NAMALWA (cell line): ENCODE measurements at regions not wholly inside any gene's neighbourhood (a gene's known extent, or its start where the extent isn't known, plus 50 kb on each side); places are given as distances from the start of the nearest gene placed in this dataset.
"Not testable (repeated sequence)": the region's sequence is repeated elsewhere in the genome, so short reads cannot be mapped to it uniquely, and the experiment has no call there.

ENCODE experiments used
- DNase-seq: peaks from one replicate; pipeline ENCODE4 v3.0.0-alpha.2; 2015; ENCODE audit warnings: low spot score

DNA sequence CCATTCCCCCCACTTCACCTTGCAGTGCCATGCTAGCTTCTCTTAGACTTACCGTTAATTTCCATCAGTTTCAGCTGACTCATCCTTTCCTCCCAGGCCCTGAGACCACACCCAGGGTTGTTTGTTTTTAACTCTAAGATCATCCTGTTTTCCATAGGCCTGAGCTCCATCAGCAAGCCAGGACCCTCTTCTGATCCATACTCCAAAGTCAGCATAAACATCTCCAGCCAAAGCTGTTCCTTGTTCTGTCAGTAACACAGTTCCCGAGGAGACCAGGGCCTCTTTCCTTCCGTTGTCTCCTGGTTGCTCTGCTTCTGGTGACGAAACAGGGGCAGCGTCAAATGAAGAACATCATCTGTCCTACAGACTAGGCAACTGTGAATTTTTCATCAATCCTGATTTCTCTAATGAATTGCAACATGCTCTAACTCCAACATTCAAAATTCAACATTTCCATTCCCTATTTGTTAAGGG, 83.8 kb upstream of the HNF1B start:
- no peak for DNase-seq

DNA sequence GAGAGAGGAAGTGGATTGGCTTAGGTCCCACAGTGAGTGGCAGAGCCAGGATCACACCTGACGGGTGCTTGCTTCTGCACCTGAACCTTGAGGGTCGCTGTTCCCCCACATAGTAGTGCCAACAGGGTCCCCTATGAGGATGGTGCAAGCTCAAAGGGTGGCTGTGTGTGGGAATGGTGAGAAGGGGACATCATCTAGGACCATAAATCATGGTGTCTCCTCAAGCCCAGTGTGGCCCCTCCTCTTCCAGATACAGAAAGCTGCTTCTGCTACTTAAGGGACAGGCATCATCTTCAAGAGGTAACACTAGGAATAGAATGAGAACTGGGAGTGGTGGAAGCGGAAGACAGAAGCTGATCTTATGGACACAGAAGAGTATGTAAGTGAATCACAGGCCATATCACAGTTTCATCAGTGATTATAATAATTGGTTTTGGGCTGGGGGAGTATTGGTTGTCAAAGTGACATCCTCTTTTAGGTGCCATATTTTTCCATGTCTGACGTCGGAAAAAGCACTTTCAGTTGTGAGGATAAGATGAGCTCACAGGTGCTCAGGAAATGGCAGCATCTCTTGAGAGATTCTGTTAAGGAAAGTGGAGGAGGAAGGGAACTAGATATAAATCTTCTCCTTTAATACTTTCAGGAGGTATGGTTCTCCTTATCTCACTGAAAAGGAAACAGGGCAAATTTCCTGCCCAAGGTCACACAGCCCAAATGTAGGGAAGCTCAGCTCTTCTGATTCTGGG, 83.2 kb upstream of the HNF1B start:
- no peak for DNase-seq

DNA sequence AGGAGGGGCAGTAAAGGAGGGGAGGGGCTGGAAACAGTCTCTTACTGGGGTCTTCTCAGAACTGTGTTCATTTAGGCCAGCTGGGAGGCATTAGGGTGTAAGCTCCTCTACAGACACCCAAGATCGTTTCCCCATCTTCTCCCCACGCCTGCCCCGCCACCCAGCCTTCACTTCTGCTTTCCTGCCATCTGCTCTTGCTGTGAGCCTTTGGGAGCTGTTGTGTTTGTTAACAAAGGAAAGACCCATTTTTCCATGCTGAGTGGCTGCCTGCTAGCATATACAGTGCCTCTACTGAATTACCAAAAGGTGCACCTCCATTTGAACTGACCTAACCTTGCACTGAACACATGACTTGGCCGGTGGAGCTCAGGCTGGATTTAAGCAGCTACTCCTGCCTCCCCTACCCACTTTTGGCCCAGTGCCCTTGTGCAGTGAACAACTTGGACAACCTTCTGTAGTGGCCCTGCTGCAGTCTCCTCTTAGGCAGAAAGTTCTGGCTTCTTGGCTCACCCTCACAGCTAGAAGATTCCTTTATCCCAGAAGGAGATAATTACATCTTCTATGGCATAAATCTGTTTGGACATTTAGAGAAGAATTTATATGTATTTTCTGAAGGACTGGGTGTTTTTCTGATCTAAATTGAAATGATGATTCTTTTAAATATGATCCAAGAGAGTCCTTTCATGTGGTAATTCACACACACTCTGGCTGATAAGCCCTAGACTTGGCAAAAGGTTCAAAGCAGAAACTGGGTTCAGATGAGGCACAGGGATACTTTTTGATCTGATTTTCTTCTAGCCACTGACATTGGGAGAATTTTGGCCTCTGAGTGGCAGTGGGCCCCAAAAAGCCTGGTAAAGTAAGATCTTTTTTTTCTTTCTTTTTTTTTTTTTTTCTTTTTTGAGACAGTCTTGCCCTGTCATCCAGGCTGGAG, 81.9 kb upstream of the HNF1B start:
- peak; percentile 76 for DNase-seq

DNA sequence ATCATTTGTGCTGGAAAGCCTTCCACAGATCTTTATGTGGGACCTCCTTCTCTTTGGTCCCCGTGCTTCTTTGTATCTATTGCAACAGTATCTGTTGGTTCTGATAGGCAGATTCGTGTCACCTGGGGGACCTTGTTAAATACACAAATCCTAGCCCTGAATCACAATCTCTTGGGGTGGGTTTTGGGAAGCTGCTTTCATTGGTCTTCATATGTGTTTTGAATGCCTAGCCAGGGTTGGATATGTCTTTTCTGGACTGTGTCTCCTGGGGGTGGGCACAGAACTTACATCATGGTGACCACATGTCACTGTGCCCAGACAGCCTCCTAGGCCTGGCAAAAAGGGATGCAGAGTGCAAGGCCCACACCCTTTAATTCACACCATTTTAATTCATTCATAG, 81.0 kb upstream of the HNF1B start:
- DNase-seq: peak; percentile 31

DNA sequence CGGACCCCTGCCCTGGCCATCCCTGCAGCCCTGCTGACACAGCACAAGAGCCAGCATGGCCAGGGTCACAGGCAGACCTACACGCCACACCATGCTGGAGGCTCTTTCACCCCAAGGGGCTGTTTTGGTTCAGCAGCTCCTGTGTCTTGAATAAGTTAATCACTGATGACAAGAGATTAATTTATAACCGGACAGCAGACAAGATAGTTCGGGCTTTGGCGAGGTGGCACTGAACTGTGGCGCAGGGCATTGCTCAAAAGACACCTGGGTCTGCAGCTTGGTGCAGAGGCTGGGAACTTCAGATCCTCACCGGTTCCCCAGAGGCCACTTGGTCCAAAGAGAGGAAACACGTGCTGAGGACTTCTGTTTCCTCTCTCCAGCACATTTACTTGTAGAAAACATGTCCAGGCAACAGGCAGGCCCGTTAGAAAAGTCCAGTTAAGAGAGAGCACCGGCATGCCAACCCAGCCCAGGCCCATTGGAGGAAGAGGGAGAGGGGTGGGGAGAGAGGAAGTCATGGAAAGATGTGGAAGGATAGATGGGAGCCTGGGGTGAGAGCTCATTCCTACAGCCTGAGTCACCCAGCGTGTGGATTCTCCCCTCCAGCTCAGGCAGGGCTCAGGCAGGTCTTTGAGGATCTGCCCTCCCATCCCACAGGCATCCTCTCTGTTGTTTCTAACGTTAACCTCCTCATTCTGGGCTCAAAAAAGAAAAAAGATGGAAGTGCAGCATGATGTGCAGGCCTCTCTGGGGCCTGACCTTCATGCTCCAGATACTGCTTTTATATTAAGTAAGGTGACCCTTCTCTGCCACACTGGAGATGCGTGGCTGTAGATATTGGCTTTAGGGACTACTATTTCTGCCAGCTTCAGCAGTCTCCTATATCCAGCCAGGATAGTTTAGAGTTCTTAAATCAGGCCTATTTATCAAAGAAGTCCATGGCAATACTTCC, 80.0 kb upstream of the HNF1B start:
- peak; percentile 69 for DNase-seq

DNA sequence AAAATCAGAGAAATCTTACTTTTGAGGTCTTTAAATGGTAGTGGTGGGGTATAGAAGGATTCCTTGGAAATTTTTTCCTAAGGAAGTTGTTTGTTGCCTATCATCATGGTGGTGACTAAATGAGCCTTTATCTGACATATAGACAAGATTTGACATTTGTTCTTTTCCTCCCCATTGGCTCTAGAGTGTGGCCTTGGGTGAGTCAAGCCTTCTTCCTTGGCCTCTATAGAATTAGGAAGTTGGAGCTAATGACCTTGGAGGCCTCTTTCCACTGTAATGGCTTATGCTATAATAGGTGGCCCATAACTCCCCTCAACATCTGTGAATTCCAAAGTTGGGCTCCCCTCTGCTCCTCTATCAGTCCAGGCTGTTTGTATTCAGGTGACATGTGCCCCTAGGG, 79.1 kb upstream of the HNF1B start:
- DNase-seq: no peak

DNA sequence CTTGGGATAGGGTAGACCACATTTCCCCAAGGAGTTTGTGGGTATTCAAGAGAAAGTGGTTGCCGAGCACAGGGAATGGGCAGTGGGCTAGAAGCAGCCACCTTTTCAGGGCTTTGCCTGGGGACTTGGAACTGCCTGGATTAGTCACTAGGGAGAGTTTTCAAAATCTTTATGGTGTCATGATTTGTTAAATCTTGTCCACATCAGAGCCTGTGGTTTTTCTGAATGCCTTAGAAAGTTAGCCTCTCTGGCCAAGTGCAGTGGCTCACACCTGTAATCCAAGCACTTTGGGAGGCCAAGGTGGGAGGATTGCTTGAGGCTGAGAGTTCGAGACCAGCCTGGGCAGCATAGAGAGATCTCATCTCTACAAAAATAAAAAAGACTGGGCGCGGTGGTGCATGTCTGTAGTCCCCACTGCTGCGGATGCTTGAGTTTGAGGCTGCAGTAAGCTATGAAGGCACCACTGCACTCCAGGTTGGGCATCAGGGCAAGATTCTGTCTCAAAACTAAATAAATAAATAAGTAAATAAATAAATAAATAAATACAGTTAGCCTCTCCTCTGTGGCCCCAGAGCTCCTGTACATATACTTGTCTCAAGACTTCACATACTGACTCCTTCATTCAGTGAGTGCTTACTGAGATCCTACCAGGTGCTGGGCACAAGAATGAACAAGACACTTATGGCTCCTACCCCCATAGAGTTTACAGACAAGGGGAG, 76.3 kb upstream of the HNF1B start:
- DNase-seq: no peak

DNA sequence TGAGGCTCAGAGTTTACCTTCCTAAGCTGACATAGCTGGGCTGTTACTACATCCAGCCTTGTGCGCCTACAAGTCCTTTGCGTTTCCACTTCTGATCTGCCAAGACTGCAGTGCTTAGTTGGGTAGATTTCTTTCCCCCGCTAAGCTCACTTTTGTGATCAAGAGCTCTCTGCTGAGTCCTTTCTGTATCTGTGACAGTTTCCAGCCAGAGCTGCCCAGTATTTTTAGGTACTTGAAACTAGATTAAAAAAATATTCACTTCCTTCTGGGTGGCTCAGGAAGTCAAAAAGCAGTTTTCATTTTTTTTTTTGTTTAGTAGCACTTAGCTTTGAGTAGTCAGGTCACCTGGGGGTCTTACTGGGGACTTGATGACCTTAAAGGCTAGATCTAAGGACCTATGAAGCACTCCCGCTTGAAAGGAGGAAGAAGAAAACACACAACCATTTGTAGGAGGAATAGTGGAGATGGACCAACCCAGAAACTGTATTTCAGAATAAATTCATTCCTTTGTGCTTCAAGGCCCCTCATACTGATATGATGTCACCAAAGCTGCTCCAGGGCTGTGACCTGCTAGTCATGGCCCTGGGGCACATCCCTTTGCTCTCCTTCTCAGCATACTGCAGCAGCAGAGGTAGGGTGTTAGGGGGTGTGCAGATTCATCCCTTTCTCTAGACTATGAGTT, 75.6 kb upstream of the HNF1B start:
- peak; percentile 68 for DNase-seq

DNA sequence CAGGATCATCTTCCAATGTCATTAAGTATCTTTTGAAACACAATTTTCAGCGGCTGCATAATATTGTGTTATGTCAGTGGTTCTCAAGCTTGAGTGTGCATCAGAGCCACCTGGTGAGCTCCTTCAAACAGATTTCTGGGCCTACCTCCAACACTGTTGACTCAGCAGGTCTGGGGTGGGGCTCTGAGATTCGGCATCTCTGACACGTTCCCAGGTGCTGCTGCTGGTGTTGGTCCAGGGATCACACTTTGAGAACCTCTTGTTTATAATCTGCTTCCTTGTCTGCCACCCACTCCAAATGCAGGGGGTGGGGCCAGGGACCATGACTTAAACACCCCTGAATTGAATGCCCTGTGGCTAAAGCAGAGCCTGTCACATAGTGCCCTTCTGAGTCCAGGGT, 73.8 kb upstream of the HNF1B start:
- DNase-seq: no peak

DNA sequence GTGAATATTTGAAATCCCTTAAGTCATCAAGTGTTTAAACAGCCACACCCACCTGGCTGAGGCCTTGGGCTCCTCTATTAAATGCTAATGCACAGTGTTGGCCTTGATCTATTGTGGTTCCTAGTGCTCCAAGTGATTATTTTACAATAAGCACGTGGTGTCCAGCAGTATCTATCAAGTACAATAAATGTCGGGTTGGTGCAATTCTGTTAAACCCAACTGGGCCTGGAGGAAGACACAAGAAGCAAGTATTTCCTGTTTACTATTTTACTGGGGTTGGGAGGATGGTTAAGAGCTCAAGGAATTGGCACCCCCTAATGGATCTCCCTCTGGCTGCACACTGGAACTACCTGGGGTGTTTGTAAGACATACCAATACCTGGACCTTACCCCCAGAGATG, 72.1 kb upstream of the HNF1B start:
- DNase-seq: no peak

DNA sequence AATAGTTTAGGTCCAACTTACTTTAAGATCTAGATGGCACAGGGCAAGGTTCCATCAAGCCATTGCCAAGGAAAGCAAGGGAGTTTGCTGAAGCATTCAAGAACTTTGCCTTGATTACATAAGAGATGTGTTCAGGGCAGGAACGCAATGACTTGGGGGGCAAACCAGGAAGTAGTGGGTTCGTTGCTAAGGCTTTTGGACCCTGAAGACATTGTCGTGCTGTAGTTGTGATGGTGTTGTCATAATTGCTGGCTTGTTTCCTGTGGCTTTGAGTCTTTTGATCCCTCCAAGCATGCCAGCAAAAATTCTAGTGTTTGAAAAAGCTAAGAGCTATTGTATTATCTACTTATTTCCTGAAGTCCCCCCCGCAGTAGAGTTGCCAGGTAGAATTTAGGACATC, 70.7 kb upstream of the HNF1B start:
- no peak for DNase-seq

DNA sequence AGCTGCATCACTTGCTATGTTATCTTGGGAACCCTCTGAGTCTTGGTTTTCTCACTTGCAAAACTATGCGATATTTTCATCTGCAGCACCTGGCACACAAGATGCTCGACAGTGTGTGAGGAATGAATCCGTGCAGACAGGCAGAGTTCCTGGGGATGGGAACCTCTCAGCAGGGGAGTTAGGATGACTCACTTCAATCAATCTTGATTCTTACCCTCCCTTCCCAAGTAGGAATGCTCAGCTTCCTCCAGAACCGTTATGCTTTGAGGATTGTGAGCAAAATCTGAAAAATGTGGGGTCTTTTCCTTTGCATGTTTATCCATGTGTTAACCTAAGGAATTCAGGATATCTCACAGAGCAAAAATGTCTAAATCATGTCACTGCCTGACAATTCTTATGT, 68.9 kb upstream of the HNF1B start:
- DNase-seq: no peak

DNA sequence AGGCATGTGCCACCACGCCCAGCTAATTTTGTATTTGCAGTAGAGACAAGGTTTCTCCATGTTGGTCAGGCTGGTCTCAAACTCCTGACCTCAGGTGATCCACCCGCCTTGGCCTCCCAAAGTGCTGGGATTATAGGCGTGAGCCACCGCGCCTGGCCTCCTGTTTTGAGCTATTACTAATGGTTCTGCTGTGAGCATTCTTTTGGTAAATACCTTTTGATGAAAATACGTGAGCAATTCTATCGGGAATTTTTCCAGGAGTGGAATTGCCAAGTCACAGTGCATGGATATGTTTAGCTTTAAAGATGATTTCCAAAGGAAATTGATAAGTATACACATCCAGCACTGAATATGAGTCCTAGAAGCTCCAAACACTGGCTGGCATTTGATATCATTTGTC, 64.0 kb upstream of the HNF1B start:
- DNase-seq: not testable (repeated sequence)

DNA sequence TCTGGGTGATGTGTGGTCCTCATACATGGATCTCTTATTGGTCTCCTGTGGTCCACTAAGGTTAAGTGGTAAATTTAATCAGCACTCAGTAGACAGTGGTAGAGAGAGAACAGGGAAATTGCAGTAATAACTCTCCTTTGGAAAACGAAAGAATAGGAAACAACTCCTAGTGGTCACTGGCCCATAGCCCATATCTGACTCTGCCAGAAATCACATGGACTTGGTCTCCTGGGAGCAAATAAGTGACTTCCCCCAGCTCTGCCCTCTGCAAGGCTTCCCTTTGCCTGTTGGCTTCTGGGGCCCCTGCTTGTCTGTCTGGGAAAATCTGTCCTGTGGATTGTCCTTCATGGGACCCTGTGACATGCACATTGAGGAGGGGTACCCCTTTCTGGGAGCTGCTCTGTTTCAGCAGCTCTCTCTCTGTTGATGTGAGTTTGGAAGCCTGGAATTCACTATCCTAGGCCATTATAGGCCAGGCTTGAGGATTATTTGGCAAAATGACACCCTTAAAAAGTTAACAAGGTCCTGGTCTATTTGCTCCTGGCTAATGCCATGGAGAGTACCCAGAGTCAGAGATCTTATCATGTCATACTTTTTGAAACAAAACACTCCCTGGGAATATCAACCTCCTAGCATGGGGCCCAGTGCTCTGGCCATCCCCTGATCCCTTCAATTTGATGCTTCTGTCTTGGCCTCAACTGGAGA, 58.0 kb upstream of the HNF1B start:
- DNase-seq: no peak

DNA sequence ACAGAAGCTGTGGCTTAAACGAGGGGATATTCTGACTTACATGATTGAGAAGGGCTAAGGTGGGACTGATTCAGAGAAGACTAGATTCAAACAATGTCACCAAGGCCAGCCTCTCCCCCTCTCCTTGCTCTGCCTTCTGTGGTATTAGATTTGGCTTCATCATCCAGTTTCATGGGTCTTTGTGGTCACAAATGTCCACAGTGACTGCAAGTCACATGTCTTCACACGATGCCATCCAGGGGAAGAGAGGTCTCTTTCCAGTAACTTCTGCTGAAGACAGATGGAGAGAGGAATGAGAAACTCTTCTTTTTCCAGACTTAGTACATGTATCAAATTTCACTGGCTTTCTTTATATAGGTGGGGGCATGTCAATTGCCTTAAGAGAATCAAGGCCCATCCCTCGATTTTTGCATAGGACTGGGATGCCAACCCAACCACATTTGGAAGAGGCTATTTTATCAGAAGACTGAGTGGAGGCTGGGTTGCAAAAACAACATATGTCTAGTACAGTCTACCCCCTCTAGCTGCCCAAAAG, 57.3 kb upstream of the HNF1B start:
- DNase-seq: no peak

DNA sequence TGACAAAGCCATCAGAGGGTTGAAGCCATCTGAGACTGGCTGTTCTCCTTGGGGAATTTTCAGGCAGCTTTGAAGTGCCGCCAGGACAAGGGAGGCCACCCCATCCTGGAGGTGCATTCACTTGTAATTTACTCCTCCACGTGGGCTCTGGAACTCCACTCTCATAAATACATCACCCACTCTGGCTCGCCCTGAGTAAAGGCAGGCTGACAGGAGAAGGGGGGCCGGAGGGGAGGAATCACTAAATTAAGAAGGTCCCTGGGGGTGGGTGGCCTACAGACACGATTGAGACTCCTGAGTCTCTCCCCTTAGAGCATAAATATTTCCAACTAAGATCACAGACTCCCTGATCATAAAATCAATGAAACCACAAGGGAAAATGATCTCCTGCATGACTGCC, 56.3 kb upstream of the HNF1B start:
- no peak for DNase-seq

DNA sequence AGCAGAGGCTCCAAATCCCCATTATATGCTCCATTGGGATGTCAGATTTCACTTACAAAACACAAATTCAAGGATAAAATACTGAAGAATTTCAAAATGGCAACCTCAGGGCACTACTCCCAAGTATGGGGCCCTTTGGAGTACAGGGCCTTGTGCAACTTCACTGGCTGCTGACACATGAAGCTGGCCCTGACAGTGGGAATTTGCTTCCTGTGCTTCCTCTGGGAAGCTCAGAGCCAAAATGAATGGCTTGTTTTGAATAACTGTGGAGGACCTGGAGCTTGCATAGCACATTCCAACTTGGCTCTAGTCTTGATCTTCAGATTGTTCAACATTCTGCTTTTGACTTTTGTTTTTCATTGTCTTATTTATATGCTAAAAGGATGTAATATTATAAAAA, 52.3 kb upstream of the HNF1B start:
- DNase-seq: no peak

DNA sequence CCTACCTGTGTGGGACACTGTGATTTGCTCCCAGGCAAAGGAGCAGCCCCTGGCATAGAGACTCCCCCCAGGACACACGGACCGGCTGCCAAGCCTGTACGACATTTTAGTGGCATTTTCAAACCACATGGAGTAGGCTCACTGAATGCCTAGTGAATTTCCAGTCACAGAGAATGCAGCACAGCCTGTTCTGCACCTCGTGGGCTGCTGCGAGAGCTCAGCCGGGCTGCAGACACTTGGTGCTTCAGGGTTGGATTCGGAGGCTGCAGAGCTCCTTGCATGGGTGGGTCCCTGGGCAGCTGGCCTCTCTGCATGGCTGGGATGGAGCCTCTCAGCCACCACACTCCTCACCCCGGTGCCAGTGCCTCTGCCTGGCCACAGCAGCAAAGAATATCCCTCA, 51.2 kb upstream of the HNF1B start:
- DNase-seq: no peak
